GM21423 (cell line): ENCODE measurements at regions not wholly inside any gene's neighbourhood (a gene's known extent, or its start where the extent isn't known, plus 50 kb on each side); places are given as distances from the start of the nearest gene placed in this dataset.

Source experiments
- ATAC-seq: cut with Tn5 transposase; IDR thresholded peaks from one replicate; pipeline ENCODE4 v1.9.1; 2021; ENCODE audit warnings: mild to moderate bottlenecking, moderate library complexity; ENCODE audit not compliant: unreplicated experiment

DNA sequence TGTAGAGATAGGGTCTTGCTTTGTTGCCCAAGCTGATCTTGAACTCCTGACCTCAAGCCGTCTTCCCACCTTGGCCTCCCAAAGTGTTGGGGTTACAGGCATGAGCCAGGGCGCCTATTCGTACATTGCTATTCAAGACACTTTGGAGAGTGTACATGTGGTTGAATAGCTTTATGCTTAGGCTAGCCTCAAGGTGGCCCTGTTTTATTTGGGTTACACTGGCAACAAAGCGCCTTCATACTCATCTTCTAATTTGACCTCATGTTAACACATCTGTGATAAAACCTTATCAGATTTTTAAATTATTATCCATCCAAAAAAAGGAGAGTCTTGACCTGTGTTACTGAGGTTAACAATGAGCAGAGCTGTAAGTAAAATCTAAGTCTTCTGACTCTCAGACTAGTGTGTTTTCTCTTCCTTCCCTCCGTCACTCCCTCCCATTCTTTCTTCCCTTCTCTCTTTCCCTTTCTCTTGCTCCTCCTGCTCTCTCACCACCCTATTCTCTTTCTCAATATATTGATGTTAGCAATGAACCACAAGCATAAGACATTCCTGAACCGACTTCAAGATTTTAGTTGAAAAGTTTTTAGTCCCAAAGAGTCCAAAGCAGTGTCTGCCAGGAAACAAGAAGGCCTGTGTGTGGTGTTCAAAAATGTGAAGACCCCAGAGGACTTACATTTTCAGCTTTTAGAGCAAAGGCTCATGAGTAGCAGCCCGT is 603.7 kb upstream of the CFAP20DC start:
- no peak for ATAC-seq

DNA sequence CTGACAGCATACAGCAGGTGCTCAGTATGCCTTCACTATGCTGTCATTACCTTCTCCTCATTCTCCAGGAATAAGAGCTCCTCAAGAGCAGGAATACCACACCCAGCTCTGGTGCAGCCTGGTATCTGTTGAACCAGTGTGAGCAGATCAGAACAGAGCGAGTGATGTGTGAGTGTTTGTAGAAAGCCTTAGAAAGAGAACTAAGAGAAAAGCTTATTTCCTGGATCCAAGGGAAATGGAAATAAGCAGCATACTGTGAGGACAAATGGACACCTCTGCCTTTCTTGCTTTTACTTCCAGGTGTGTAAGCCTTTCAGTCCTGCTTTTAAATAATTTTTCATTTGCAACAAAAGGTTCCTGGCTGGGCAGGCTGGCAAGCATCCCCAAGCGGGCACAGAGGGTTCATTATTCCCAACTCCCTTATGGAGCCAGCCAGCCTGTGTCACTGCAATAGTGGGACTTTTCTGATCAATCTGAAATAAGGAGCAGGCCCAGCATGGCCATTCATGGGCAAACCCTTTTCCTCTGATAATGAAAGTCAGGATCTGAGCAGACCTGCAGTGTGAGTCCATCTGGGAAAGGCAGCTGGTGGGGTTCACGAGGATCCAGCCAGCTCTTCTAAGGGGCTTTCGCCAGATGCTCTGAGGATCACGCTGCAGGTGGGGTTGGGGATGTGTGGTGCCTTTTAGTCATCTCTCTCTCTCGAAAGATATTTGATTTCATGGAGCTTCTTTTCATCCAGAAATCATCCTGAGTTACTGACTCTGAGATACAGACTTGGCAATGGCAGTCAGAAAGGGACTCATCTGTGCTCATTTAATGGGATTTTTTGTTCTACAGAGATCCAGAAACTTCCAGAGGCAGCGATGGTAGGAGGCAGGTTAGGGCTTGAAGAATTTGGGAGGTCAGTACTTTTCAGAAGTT is 594.9 kb upstream of the CFAP20DC start:
- ATAC-seq: no peak

DNA sequence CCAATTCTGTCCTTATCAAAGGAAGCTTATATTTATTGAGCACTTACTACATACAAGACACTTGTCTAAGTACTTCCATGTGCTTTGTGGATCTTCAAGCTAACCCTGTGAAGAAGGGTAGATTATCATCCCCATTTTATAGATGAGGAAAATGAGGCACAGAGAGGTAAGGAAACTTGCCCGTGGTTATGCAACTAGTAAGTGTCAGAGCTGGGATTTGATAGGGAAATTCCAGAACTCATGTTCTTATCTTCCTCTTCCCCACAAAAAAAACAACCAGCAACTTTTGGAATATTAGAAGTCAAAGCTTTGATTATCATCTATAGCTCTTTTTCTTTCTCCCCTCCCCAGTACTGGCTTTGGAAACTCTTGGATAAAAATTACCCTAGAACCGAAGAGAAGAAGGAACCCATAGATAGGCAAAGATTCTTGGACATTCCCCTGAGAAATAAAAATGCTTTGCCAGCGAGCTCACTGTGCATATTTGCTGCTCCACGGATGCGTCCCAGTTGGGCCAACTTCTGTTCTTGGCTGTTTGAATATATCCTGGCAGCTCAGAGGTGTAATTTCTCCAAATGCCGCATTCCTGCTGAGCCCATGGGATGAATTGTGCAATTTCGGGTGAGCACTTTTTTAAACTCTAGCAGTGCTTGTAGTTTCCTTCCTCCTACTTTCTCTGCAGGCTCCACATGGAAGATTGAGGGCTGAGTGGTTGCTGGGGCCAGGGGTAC is 591.5 kb upstream of the CFAP20DC start:
- ATAC-seq: no peak

DNA sequence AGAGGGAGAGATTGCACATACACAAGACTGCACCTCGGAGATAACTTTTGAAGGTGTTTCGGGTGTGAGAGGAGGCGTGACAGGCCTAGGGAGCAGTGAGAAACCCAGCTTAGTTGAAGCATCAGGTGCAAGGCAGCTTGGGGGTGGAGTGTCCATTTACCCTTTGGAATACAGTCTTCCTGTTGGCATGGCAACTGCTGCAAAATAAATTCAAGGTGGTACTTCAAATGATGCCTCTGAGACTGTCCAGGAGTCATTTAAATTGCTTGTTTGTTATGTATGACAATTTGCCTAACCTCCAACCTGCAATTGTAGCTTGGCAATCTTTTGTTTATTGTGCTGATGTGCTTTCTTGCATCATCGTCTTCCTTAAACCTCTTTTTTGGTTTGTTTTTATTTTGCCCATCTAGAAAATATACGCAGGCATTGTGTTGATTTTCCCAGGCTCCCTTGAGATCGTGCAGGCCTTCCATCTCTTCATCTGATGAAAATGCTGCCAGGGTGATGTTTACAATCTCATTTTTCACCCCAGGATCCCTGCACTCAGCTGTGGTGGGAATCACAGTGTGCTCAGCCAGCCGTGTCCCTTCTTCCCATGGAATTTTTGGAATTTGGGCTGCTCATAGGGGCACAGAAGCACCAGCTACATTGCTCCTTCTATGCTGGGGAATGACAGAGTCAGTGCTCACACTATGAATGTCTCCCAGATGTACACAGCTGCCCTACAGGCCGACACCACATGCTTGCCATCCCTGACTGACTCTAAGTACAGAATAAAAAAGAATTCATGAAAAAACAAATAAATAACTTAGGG is 583.1 kb upstream of the CFAP20DC start:
- ATAC-seq: no peak

DNA sequence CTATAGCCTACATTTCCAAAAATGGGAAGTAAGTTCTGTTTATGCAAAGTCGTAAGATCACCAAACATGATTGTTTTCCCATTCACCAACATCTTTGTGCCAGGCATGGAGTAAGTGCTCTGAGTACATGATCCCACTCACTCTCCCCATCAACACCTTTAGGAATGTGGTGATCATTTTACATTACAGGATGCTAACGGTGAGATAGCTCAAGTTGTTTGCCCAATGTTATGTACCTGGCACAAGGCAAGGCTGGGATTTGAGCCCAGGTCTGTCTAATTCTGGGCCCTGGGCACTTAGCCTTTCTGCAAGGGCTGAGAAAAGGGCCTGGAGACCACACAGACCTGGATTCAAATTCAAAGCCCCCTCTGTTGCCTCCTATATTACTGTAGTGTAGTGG is 581.7 kb upstream of the CFAP20DC start:
- ATAC-seq: no peak

DNA sequence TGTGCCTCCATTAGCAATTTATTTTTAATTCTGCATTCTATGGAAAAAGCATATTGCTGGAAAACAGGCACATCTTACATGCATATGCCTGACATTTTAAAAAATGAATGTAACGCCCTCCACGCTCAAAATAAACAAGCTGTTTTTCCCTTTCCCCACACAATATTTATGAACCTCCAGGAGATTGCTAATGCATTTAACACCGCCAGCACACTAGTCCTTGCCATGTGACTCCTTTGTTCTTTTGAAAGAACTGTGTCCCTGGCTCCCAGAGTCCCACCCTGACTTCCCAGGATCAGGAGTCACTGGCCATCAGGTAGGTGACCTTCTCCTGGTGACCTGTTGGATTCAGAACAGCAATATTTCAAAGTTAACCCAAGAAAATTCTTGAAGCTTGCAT is 571.2 kb upstream of the CFAP20DC start:
- no peak for ATAC-seq

DNA sequence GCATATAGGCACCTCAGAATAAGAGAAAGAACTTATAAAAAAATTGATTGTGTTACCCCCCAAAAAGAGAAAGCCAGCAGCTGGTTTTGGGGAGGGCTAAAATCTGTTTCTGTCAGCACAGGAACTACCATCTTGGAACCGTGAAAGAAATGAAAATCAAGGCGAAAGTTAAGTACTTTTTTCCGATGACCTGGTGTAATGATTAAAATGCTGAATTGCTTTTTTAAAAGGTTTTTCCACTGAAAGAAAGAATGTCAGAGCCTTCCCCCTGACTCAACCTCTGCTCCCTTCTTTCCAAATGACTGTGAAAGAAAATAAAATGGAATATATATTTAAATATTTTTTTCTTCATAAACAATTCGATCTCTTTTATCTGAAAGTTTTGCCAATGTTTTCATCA is 570.5 kb upstream of the CFAP20DC start:
- no peak for ATAC-seq

DNA sequence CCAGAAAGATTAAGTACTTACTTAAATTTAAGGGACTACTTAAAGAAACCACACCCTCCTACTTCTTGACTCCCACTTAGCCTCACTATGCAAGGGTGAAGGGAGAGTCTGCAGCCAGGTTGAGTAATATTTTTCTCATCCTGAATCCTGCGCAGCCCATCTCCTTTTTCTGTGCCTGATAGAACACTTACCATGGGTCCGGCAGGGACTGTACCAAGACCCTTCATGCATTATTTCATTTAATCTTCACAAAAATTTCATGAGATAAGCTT is 562.6 kb upstream of the CFAP20DC start:
- ATAC-seq: no peak

DNA sequence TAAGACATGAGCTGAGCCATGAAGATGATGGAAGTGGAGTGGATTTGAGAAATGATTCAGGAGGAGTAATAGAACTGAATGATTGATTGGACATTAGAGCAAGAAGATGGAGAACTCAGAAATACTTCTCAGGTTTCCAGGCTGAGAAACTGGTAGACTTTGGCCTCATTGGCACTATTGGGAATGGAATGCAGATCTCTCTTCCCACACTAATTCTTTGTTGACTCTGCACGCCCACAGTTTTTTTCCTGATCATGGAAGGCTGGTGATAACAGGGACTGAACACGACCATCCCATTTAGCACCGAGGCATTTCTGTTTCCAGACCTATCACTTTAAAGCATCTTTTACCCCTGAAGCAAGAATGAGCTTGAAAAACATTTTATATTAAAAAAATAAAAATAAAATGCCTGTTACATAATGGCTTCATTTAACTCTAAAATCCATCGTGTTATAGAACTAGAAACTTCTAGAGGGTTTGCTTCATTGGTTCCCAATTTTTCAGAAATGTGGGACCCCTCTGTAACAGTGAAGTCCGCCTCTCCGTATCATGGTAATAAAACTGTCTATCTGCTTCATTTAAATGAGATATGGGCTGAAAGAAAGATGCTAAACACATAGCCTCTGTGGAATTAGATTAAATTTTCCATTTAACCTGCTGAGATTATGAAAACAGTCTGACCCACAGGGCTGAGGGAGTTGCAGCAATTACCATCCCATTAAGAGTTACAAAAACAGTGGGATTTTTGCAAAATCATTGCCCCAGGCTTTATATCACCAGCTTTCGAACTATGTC is 562.0 kb upstream of the CFAP20DC start:
- no peak for ATAC-seq

DNA sequence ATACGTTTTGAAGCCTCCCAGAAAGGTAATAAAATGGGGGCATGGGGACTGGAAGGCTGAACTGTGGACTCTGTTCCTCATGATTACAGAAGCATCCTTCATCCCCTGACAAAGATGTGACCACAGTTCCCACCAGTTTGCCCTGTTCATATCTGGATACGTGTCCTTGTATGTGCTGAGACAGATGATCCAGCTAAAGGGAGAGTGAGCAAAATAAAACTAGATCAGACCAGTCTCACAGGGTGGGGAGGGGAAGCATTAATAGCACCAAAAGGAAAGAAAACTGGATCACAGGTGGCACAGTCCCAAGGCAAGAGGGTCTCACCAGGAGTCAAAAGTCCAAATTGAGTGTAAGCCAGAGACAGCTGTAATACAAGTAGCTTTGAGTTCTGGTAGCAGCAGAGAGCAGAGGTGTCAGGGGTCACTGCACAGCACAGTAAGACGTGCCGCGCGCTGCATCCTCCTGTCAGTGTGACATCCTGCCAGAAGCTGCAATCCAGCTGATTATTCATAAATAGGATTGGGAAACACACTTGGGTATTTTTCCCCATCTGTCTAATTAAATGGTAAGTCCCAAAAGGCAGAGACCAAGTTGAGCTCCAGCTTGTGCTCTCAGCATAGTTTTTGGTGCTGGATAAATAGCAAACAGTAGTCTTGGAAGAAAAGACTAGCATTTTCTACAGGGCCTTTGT is 560.0 kb upstream of the CFAP20DC start:
- no peak for ATAC-seq

DNA sequence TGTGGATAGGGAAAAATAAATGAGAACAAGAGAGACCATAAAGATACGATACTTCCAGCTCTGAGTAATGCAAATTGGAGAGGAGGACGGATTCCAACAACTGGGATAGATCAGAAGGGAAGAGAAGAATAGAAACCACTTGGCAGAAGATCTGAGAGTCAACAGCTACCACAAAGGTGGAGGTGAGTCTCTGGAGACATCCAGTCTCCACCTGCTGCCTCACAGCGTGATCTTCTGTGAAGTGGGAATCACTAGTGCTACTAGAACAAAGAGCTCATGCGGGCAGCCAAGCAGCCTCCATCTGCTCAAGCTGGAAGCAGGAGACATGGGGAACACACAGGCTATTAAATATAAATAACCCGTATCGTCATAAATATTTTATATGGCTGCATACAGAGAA is 558.5 kb upstream of the CFAP20DC start:
- ATAC-seq: no peak

DNA sequence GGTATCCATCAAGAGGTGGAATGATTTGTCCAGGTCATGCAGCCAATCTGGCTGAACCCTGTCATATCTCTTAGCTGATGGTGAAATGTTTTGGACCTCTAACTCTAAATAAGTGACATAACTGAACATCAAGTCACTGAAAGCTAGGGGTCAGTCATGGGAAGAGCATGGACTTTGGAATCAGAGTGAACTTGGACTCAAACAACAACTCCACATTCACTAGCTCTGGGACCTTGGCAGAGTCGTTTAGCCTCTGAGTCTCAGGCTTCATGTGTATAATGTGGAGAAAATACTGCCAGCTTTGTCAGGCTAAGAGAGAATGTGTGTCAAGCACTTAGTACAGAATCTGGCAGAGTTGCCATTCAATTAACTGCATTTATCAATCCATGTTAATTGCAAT is 557.8 kb upstream of the CFAP20DC start:
- ATAC-seq: no peak

DNA sequence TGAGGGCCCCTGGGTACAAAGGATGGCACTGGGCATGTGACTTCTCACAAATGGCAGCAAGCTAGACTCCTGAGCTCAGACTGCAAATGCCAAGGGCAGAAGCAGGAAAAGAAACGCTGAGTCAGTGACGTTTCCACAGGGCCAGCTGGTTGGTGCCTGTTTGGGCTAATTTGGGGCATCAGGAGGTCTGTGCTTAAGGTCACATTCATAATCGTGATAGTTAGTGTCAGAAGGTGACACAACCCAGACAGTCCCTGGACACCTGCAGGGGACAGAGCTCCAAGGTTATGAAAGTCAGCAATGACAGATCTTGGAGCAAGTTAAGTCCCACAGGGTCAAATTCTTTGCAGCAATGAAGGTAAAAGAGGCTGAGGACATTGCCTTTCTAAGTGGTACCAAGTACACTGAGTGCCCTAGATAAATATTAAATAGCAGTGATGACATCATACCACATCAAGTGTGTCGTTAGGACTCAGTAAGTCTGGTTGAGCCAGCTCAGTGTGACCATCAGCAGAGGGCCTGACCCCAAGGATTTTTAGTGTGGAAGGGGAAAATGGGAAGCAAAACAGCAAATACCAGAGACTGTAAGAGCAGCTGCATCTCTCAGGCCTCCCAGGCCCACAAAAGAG is 556.9 kb upstream of the CFAP20DC start:
- ATAC-seq: no peak

DNA sequence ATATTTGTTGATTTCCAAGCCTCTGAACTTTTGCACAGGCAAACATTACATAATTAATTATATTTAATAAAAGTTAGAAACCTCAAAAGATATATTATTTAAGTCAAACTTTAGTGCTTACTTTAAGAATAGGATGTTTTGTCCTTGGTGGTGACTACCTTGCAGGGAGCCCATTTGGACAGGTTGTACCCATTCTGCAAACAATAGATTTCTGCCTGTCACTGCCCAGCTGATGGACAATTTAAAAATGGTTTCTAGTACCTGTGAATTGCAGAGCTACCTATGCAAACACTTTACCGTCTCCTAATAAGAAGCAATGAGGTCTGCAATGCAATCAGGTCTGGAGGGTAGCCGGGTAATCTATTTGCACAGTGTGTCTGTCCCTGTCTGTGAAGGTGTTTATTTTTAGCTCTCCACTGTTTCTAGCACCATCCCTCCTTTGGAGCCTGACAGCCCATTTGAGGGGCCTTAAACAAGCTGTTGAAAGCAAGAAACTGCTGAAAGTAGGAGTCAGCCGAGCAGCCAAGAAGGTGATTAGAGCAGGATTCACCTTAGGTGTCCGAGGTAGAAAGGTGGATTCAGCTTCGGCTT is 556.2 kb upstream of the CFAP20DC start:
- no peak for ATAC-seq

DNA sequence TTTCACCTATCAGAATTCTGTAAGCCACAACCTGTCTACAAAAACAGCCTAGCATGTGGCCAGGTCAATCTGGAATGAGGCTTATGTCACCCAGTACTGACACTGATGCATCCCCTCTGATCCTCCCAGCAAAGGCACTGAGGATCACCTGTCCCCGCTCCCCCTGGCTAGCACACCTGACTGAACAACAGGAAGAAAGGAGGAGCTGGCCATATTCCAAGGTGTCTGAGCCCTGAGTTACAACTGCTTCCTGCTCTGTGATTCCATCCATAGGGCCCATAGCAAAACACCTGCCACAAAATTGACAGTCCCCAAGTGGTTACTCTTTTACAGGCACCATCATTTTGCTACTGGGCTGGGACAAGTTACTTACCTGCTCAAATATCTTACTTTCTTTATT is 555.5 kb upstream of the CFAP20DC start:
- ATAC-seq: no peak

DNA sequence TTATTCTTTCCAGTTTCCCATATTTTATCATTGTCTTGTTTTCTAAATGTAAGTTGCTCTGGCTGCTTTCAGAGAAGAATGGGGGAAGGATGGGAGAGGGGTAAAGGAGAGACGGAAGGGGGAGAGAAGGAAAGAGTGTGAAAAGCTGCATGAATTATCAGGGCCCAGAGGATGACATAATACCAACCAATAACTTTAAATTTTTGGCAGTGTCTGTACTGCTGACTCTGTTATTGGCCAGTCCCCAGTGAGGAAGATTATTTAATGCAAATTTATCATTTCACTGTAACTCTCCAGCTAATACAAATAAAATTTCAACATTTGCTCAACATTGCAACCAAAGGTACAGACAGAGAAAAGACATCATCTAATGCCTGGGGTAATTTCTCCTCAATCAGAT is 551.7 kb upstream of the CFAP20DC start:
- ATAC-seq: no peak

DNA sequence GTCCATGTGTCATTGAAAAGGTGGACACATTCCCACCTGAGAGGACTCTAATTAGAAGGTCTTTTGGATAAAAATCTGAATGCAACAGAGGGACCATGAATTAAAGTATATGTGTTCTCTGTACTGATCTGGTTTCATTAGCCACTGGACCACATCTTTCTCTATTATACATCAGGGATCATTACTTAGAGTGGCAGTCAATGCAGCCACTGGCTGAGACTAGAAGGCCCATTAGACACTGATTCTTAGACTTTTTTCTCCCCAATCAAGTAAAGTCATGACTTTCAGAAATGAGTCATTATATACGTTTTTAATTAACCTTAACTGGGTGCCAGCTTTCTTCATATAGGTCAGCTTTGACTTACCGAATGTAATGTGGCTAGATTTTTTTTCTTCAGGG is 550.8 kb upstream of the CFAP20DC start:
- ATAC-seq: no peak

DNA sequence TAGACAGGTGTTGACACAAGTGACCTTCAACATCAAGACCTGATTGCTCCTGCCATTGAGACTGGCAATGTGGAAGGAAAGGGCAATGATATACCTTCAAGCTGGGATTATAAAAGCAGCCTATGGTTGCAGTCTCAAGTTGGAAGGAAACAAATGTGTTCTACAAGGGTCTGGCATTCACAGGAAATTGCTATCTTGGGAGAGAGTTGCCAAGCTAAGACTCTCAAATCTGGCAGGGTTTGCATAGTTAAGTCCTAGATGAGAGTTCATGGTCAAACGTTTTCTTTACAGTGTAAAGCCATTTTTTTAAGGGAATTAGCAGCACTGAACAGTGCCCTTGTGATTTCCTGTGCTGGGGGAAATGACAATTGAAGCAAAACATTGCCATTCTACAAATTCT is 546.9 kb upstream of the CFAP20DC start:
- ATAC-seq: no peak

DNA sequence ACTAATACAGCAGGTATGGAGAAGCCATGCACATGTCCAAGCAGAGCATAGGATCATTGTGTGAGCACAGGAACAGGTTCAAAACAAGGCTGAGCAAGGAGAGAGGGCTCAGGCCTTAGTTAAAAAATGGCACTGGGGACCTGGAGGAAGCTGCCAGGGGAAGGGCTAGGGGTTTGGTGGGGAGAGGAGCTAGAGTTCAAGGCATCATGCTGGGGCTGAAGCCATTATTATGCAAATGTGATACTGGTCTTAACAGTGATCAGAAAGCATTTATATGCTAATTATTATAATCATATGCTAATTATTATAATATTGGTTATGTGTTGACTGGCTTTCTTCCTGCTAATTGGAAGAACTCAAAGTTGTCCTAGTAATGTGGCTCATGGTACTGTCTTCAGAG is 546.0 kb upstream of the CFAP20DC start:
- no peak for ATAC-seq
